ENCODE measurements at regions not wholly inside any gene's neighbourhood (a gene's known extent, or its start where the extent isn't known, plus 50 kb on each side); places are given as distances from the start of the nearest gene placed in this dataset.

- CTCF ChIA-PET (ENCODE audit: low intra/inter-chr PET ratio, low total read pairs): no interaction called here
- WGBS (ENCODE audit: low lambda C conversion rate): 17% methylated on average over 3 of the region's 3 CpGs
Measured at GRCh38 chr5:144566747-144567420, 396.2 kb downstream of the KCTD16 start.

More at GRCh38 chr5:144566747-144567420, 396.2 kb downstream of the KCTD16 start:
- Histone ChIP-seq H3K9ac (ENCODE audit: insufficient read depth, low read depth, low read length) (no peak overlapping the region), H3K4me1 (ENCODE audit: insufficient read depth, low read length) (no peaks in the 10 kb centered on the region), H3K9me3 (ENCODE audit: low read length) (peaks cover 28% of the 10 kb centered on the region), H3K36me3 (replicated peaks in 1 of 2; ENCODE audit: control insufficient read depth in 1 of 2, insufficient read depth in 2 of 2, low read length in 2 of 2) (no peaks in the 10 kb centered on the region), H3K27me3 (ENCODE audit: control insufficient read depth in 1 of 2, insufficient read depth in 2 of 2, low read length in 2 of 2) (no peaks in the 10 kb centered on the region), H3K27ac (ENCODE audit: extremely low read length, insufficient read depth, low read length) (no peak overlapping the region), H2AFZ (ENCODE audit: low read length) (no peak overlapping the region), H3K4me3 (replicated peaks in 1 of 3; ENCODE audit: insufficient read depth in 1 of 3, low read depth in 2 of 3, low read length in 3 of 3) (no peak overlapping the region), H3K4me2 (ENCODE audit: low read depth, low read length) (no peak overlapping the region), H3K79me2 (ENCODE audit: insufficient read depth, low read length) (no peaks in the 10 kb centered on the region), H4K20me1 (ENCODE audit: insufficient read depth, low read length) (no peaks in the 10 kb centered on the region)
- in situ Hi-C loops (cut with HindIII; ENCODE audit: extremely low pct_ligation_motif_present, low pct_unique_long_range_greater_than_20kb) (no loop called here), intact Hi-C loops (cut with micrococcal nuclease; ENCODE audit: unreplicated experiment) (no loop called here)
- no TSS peak for BruUV-seq (replicated peaks)
- FAIRE-seq: no peak
- no peak for TF ChIP-seq ZNF749 (CRISPR knock-in tag; IDR thresholded peaks at IDR 0.05; ENCODE audit: borderline replicate concordance)
- TF ChIP-seq ARHGAP35 (CRISPR knock-in tag; IDR thresholded peaks at IDR 0.05; ENCODE audit: borderline replicate concordance): no peak
- TF ChIP-seq ZNF335 (CRISPR knock-in tag; IDR thresholded peaks at IDR 0.05): no peak
- no peak for TF ChIP-seq SNAPC4 (CRISPR knock-in tag; IDR thresholded peaks at IDR 0.05)
- no peak for TF ChIP-seq ZNF350 (CRISPR knock-in tag; IDR thresholded peaks at IDR 0.05; ENCODE audit: borderline replicate concordance, low read depth)
- no peak for TF ChIP-seq ZBTB10 (CRISPR knock-in tag; IDR thresholded peaks at IDR 0.05; ENCODE audit: borderline replicate concordance)
- ATAC-seq: no peak
- no peak for DNase-seq (ENCODE audit: low spot score)
- POLR2A ChIA-PET: no interaction called here

All from HepG2 (cell line).